ENCODE measurements at regions not wholly inside any gene's neighbourhood (a gene's known extent, or its start where the extent isn't known, plus 50 kb on each side); places are given as distances from the start of the nearest gene placed in this dataset.

- Histone ChIP-seq H3K36me3 (no peaks in the 10 kb centered on the region), H3K4me3 (no peak overlapping the region), H3K9me3 (no peaks in the 10 kb centered on the region), H3K4me1 (no peaks in the 10 kb centered on the region), H3K27ac (no peak overlapping the region), H3K27me3 (ENCODE audit: low read depth) (no peaks in the 10 kb centered on the region)
- ATAC-seq (no peak), DNase-seq (no peak)
- TF ChIP-seq CTCF (IDR thresholded peaks at IDR 0.05) = no peak
- intact Hi-C loops (cut with DNase I) = no loop called here
Measured at GRCh38 chr13:74306496-74306895, 172.3 kb upstream of the KLF12 start.

GRCh38 chr13:74305876-74306275, 171.7 kb upstream of the KLF12 start:
- no peaks in the 10 kb centered on the region for H3K9me3 ChIP-seq
- no peak overlapping the region for H3K4me3 ChIP-seq
- H3K27ac ChIP-seq = no peak overlapping the region
- TF ChIP-seq CTCF (IDR thresholded peaks at IDR 0.05) = no peak
- no peaks in the 10 kb centered on the region for H3K27me3 ChIP-seq (ENCODE audit: low read depth)
- DNase-seq = no peak
- H3K4me1 ChIP-seq = no peaks in the 10 kb centered on the region
- intact Hi-C loops (cut with DNase I) = no loop called here
- H3K36me3 ChIP-seq = no peaks in the 10 kb centered on the region
- no peak for ATAC-seq

DNA sequence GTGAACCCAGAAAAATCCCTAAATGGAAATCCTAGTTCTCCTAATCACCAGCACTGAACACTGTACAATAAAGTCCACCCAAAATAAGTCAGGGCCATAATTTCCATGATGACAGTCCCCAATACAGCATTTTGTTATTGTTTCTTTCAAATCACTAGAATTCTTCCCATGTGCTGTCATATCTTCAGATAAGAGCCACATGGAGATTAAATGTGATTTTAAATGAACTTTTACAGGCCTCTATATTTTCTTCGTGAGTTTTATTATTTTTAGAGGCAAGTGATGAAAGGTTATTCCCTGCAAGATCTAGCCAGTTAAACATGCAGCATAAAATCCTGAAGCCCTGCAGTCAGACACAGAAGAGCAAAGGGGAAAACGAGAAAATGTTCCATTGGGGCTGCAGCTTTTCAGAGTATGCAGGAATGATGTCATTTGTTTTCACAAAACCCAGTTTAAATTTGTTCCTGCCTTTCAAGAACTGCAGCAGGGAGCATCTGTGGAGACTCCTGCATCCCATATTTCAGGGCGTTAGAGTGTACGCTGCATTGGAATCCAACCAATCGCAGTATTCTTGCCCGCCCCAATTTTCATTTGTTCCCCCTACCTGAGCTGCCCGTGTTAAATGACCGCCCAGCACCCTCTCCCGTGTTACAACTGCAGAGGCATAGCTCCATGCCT, 167.2 kb upstream of the KLF12 start:
- no peak overlapping the region for H3K27ac ChIP-seq
- no peak for DNase-seq
- no peak for ATAC-seq

GRCh38 chr13:74300162-74300561, 166.0 kb upstream of the KLF12 start:
- Histone ChIP-seq H3K4me1 (no peaks in the 10 kb centered on the region), H3K4me3 (no peak overlapping the region), H3K9me3 (no peaks in the 10 kb centered on the region), H3K27me3 (ENCODE audit: low read depth) (no peaks in the 10 kb centered on the region), H3K36me3 (no peaks in the 10 kb centered on the region), H3K27ac (no peak overlapping the region)
- no peak for ATAC-seq
- intact Hi-C loops (cut with DNase I) = no loop called here
- no peak for TF ChIP-seq CTCF (IDR thresholded peaks at IDR 0.05)
- DNase-seq = no peak

More for the DNA sequence above, 167.2 kb upstream of the KLF12 start:
- Histone ChIP-seq H3K27me3 (ENCODE audit: low read depth) (no peaks in the 10 kb centered on the region), H3K9me3 (no peaks in the 10 kb centered on the region), H3K4me1 (no peaks in the 10 kb centered on the region), H3K4me3 (no peak overlapping the region), H3K36me3 (no peaks in the 10 kb centered on the region)
- no peak for TF ChIP-seq CTCF (IDR thresholded peaks at IDR 0.05)
- intact Hi-C loops (cut with DNase I) = no loop called here

GRCh38 chr13:74299721-74300120, 165.5 kb upstream of the KLF12 start:
- intact Hi-C loops (cut with DNase I) = no loop called here

More at GRCh38 chr13:74299721-74300120, 165.5 kb upstream of the KLF12 start:
- TF ChIP-seq CTCF (IDR thresholded peaks at IDR 0.05) = no peak
- H3K4me3 ChIP-seq = no peak overlapping the region
- H3K36me3 ChIP-seq = no peaks in the 10 kb centered on the region
- H3K27ac ChIP-seq = no peak overlapping the region
- ATAC-seq (peak; percentile 35 to 37), DNase-seq (no peak)
- no peaks in the 10 kb centered on the region for H3K27me3 ChIP-seq (ENCODE audit: low read depth)
- H3K4me1 ChIP-seq = no peaks in the 10 kb centered on the region
- H3K9me3 ChIP-seq = no peaks in the 10 kb centered on the region

All from lower lobe of right lung (tissue), 2 donors.